ENCODE measurements at regions not wholly inside any gene's neighbourhood (a gene's known extent, or its start where the extent isn't known, plus 50 kb on each side); places are given as distances from the start of the nearest gene placed in this dataset.

- Histone ChIP-seq H3K4me3 (no peak overlapping the region), H2AFZ (ENCODE audit: low read depth, low read length) (no peak overlapping the region), H3K27ac (ENCODE audit: extremely low read depth, low read depth, low read length) (no peak overlapping the region), H4K20me1 (replicated peaks; ENCODE audit: control insufficient read depth, insufficient read depth, low read length) (no peaks in the 10 kb centered on the region), H3K4me1 (replicated peaks in 1 of 2; ENCODE audit: control insufficient read depth in 2 of 2, insufficient read depth in 2 of 2, low read length in 2 of 2) (no peaks in the 10 kb centered on the region; a peak in 1 of 5 replicates), H3K27me3 (ENCODE audit: control insufficient read depth in 2 of 2, insufficient read depth in 2 of 2, low read length in 2 of 2) (no peaks in the 10 kb centered on the region), H3K9me1 (ENCODE audit: control insufficient read depth, insufficient read depth, low read length) (no peaks in the 10 kb centered on the region), H3K9me3 (replicated peaks; ENCODE audit: control insufficient read depth, insufficient read depth, low read depth, low read length) (no peaks in the 10 kb centered on the region), H3K9ac (ENCODE audit: insufficient read depth in 1 of 2, low read depth in 2 of 2, low read length in 2 of 2) (no peak overlapping the region), H3K36me3 (ENCODE audit: control insufficient read depth, insufficient read depth, low read length) (no peaks in the 10 kb centered on the region), H3K79me2 (ENCODE audit: control insufficient read depth, insufficient read depth, low read length) (no peaks in the 10 kb centered on the region), H3K4me2 (ENCODE audit: insufficient read depth, low read length) (no peak overlapping the region)
- BruUV-seq (replicated peaks): no TSS peak
- in situ Hi-C loops (cut with MboI) (no loop called here), intact Hi-C loops (cut with micrococcal nuclease) (no loop called here)
- CTCF ChIA-PET (ENCODE audit: low intra/inter-chr PET ratio): no interaction called here
- FAIRE-seq (no peak), DNase-seq (ENCODE audit: extremely low read depth in 1 of 4, low spot score in 3 of 4) (no peak), ATAC-seq (no peak)
- WGBS (ENCODE audit: insufficient coverage, low coverage, missing lambda C conversion rate): 6% methylated on average over 2 of the region's 2 CpGs
- no peak for TF ChIP-seq TCF3 (CRISPR knock-in tag; IDR thresholded peaks at IDR 0.05)
- no peak for TF ChIP-seq SOX6 (IDR thresholded peaks at IDR 0.05)
- TF ChIP-seq E2F8 (IDR thresholded peaks at IDR 0.05; ENCODE audit: low read depth, partially characterized antibody): no peak
- no peak for TF ChIP-seq CREB1 (IDR thresholded peaks at IDR 0.05)
- TF ChIP-seq CREB1 (CRISPR knock-in tag; IDR thresholded peaks at IDR 0.05): no peak
- TF ChIP-seq STAG1 (CRISPR knock-in tag; IDR thresholded peaks at IDR 0.05; ENCODE audit: borderline replicate concordance): no peak
- TF ChIP-seq ZNF23 (CRISPR knock-in tag; IDR thresholded peaks at IDR 0.05): no peak
- no peak for TF ChIP-seq PTRF (tag; IDR thresholded peaks at IDR 0.05)
- TF ChIP-seq KDM1A (IDR thresholded peaks at IDR 0.05): no peak
- POLR2A ChIA-PET: no interaction called here
These were observed 347.9 kb upstream of the MEOX2 start for GRCh38 chr7:16034353-16034752.
